WERI-Rb-1 (cell line): ENCODE measurements at regions not wholly inside any gene's neighbourhood (a gene's known extent, or its start where the extent isn't known, plus 50 kb on each side); places are given as distances from the start of the nearest gene placed in this dataset.

Source experiments
- DNase-seq: peaks from one replicate; pipeline ENCODE4 v3.0.0-alpha.2; 2020
- H3K27ac ChIP-seq: fragments of 250-450 bp; sonication (Bioruptor Pico); 2 replicates; pipeline ENCODE4 v1.5.1; 2020; ENCODE audit warnings: mild to moderate bottlenecking, moderate library complexity
- H3K27me3 ChIP-seq: fragments of 250-450 bp; sonication (Bioruptor Pico); 2 replicates; pipeline ENCODE4 v1.5.1; 2021; ENCODE audit warnings: mild to moderate bottlenecking, low read depth, moderate library complexity; ENCODE audit not compliant: insufficient read depth, severe bottlenecking
- H3K36me3 ChIP-seq: fragments of 250-450 bp; sonication (Bioruptor Pico); 2 replicates; pipeline ENCODE4 v1.5.1; 2020; ENCODE audit warnings: mild to moderate bottlenecking, moderate library complexity
- H3K4me3 ChIP-seq: 2 replicates; pipeline ENCODE4 v1.5.1; 2011; ENCODE audit warnings: low read depth, mild to moderate bottlenecking, control low read depth, low read length
- H3K9me3 ChIP-seq: fragments of 250-450 bp; sonication (Bioruptor Pico); 2 replicates; pipeline ENCODE4 v1.5.1; 2021; ENCODE audit warnings: mild to moderate bottlenecking, moderate library complexity; ENCODE audit not compliant: severe bottlenecking
- CTCF ChIP-seq: IDR thresholded peaks from 2 replicates; pipeline ENCODE4 v1.5.1; 2011; ENCODE audit warnings: low read depth, mild to moderate bottlenecking, control low read depth, inconsistent platforms, low read length

- H3K4me3 ChIP-seq: no peak overlapping the region
- no peaks in the 10 kb centered on the region for H3K9me3 ChIP-seq
- H3K27ac ChIP-seq: no peak overlapping the region
- TF ChIP-seq CTCF: no peak
- no peaks in the 10 kb centered on the region for H3K36me3 ChIP-seq
- no peaks in the 10 kb centered on the region for H3K27me3 ChIP-seq
- no peak for DNase-seq
These were observed 73.7 kb upstream of the ACSL1 start for GRCh38 chr4:184899261-184900134.

- H3K9me3 ChIP-seq: no peaks in the 10 kb centered on the region
- H3K27ac ChIP-seq: no peak overlapping the region
- no peaks in the 10 kb centered on the region for H3K36me3 ChIP-seq
- no peak for DNase-seq
- H3K27me3 ChIP-seq: no peaks in the 10 kb centered on the region
- TF ChIP-seq CTCF: no peak
- H3K4me3 ChIP-seq: no peak overlapping the region
These were observed 74.4 kb upstream of the ACSL1 start for GRCh38 chr4:184900184-184900583.

- no peaks in the 10 kb centered on the region for H3K9me3 ChIP-seq
These were observed 76.8 kb upstream of the ACSL1 start for GRCh38 chr4:184902550-184902949.

GRCh38 chr4:184906480-184907097, 80.8 kb upstream of the ACSL1 start:
- no peaks in the 10 kb centered on the region for H3K9me3 ChIP-seq
- no peak for TF ChIP-seq CTCF
- H3K27ac ChIP-seq: no peak overlapping the region
- H3K36me3 ChIP-seq: no peaks in the 10 kb centered on the region
- H3K27me3 ChIP-seq: no peaks in the 10 kb centered on the region
- H3K4me3 ChIP-seq: no peak overlapping the region
- no peak for DNase-seq

More at GRCh38 chr4:184902550-184902949, 76.8 kb upstream of the ACSL1 start:
- no peak for TF ChIP-seq CTCF
- Histone ChIP-seq H3K4me3 (no peak overlapping the region), H3K27ac (no peak overlapping the region), H3K36me3 (no peaks in the 10 kb centered on the region), H3K27me3 (no peaks in the 10 kb centered on the region)
- no peak for DNase-seq

- no peak overlapping the region for H3K4me3 ChIP-seq
- H3K27me3 ChIP-seq: no peaks in the 10 kb centered on the region
- no peak overlapping the region for H3K27ac ChIP-seq
- no peak for DNase-seq
- peaks cover 2% of the 10 kb centered on the region for H3K9me3 ChIP-seq
- H3K36me3 ChIP-seq: no peaks in the 10 kb centered on the region
- TF ChIP-seq CTCF: no peak
These were observed 81.4 kb upstream of the ACSL1 start for GRCh38 chr4:184907216-184907615.
